HL-60 (cell line): ENCODE measurements at regions not wholly inside any gene's neighbourhood (a gene's known extent, or its start where the extent isn't known, plus 50 kb on each side); places are given as distances from the start of the nearest gene placed in this dataset.

ENCODE experiments used
- CTCF ChIP-seq: IDR thresholded peaks from one replicate; pipeline ENCODE4 v1.5.1; 2011; ENCODE audit warnings: low read length, control low read depth, inconsistent platforms; ENCODE audit not compliant: insufficient read depth
- POLR2AphosphoS5 ChIP-seq: IDR thresholded peaks from 2 replicates; pipeline ENCODE4 v1.6.1; 2012; ENCODE audit warnings: low read depth

GRCh38 chr11:71189768-71190315 lies 62.5 kb downstream of the SHANK2 start:
- TF ChIP-seq CTCF = no peak
- no peak for TF ChIP-seq POLR2AphosphoS5
